Hepatocyte (in vitro differentiated cells): ENCODE measurements at regions not wholly inside any gene's neighbourhood (a gene's known extent, or its start where the extent isn't known, plus 50 kb on each side); places are given as distances from the start of the nearest gene placed in this dataset.

Source experiments
- DNase-seq: peaks from one replicate; pipeline ENCODE4 v3.0.0-alpha.2; 2016; ENCODE audit warnings: low spot score
- H2AFZ ChIP-seq: fragments of 200-600 bp; sonication (generic); 2 replicates; pipeline ENCODE4 v1.6.0; 2016; ENCODE audit warnings: antibody characterized with exemption, mild to moderate bottlenecking
- H3K27ac ChIP-seq: fragments of 200-600 bp; sonication (generic); 2 replicates; pipeline ENCODE4 v1.5.1; 2016; ENCODE audit warnings: mild to moderate bottlenecking
- H3K27me3 ChIP-seq: fragments of 200-600 bp; sonication (generic); 2 replicates; pipeline ENCODE4 v1.6.1; 2016
- H3K36me3 ChIP-seq: fragments of 200-600 bp; sonication (generic); replicated peaks from 2 replicates; pipeline ENCODE4 v1.5.1; 2016; ENCODE audit warnings: low read depth; ENCODE audit not compliant: insufficient read depth
- H3K4me1 ChIP-seq: fragments of 200-600 bp; sonication (generic); 2 replicates; pipeline ENCODE4 v1.5.1; 2016; ENCODE audit warnings: mild to moderate bottlenecking, moderate library complexity; ENCODE audit not compliant: insufficient read depth
- H3K4me2 ChIP-seq: fragments of 200-600 bp; sonication (generic); 2 replicates; pipeline ENCODE4 v1.6.0; 2016
- H3K4me3 ChIP-seq: fragments of 200-600 bp; sonication (generic); 2 replicates; pipeline ENCODE4 v1.5.1; 2016; ENCODE audit warnings: mild to moderate bottlenecking
- H3K79me2 ChIP-seq: fragments of 200-600 bp; sonication (generic); 2 replicates; pipeline ENCODE4 v1.6.0; 2017; ENCODE audit warnings: mild to moderate bottlenecking
- H3K9me2 ChIP-seq: fragments of 200-600 bp; sonication (generic); replicated peaks from 2 replicates; pipeline ENCODE4 v1.6.0; 2017; ENCODE audit warnings: mild to moderate bottlenecking; ENCODE audit not compliant: insufficient read depth
- H3K9me3 ChIP-seq: fragments of 200-600 bp; sonication (generic); 2 replicates; pipeline ENCODE4 v1.5.1; 2016; ENCODE audit warnings: low read depth, mild to moderate bottlenecking
- H4K20me1 ChIP-seq: fragments of 200-600 bp; sonication (generic); 2 replicates; pipeline ENCODE4 v1.6.0; 2016; ENCODE audit warnings: mild to moderate bottlenecking; ENCODE audit not compliant: insufficient read depth, poor library complexity, severe bottlenecking
- EZH2 ChIP-seq: fragments of 200-600 bp; sonication (generic); IDR thresholded peaks from 2 replicates; pipeline ENCODE4 v1.6.1; 2016; ENCODE audit warnings: antibody characterized with exemption, mild to moderate bottlenecking, borderline replicate concordance
- EZH2phosphoT487 ChIP-seq: fragments of 200-600 bp; sonication (generic); IDR thresholded peaks from one replicate; pipeline ENCODE4 v1.6.1; 2018; ENCODE audit warnings: antibody characterized with exemption, mild to moderate bottlenecking, low read depth, moderate library complexity; ENCODE audit not compliant: unreplicated experiment, severe bottlenecking
- WGBS: methylation state at CpG from one replicate; pipeline ENCODE4 v1.1.6; 2016; ENCODE audit warnings: low lambda C conversion rate; ENCODE audit errors: missing lambda C conversion rate; 5-methylcytosine and 5-hydroxymethylcytosine counted together
- TF ChIP-seq, protein P1 (sequence below): fragments of 200-600 bp; sonication (generic); IDR thresholded peaks from 2 replicates; pipeline ENCODE4 v1.5.1; 2016; ENCODE audit warnings: antibody characterized with exemption, mild to moderate bottlenecking; ENCODE audit not compliant: poor library complexity

DNA sequence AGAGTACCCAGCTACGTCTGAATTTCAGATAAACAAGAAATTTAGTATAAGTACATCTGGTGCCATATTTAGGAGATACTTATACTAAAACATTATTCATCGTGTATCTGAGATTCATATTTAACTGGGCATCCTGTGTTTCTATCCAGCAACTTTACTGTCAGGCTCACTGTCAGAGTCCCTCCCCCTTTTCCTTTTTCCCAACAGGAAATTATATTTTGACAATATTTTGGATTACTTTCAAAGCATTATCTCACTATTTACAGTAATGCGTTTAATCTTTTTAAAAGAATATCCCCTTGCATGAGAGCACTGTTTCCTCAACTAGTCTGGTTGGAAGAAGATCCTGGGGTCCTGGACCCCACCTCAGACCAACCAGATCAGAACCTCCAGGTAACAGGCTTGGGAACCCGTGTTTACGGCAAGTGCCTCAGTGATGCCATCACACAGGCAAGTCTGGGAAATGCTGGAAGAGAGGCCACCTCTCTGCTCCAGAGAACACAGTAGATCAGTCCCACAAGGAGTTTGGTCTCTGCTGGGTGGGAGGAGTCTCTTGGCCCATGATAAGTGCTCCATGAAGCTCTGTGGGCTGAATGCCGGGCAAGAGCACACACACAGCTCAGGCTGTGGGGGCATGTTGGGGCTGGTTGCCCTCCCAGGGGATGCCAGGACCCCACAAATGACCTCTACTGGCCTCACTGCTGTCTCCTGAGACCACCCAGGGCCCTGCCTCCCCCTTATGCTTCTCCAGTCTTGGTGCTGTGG is 84.2 kb upstream of the UXS1 start:
- Histone ChIP-seq H3K4me1 (no peaks in the 10 kb centered on the region), H3K79me2 (no peaks in the 10 kb centered on the region), H3K4me3 (no peak overlapping the region), H3K9me2 (no peaks in the 10 kb centered on the region), H3K27me3 (no peaks in the 10 kb centered on the region), H3K4me2 (no peak overlapping the region), H4K20me1 (no peaks in the 10 kb centered on the region), H2AFZ (no peak overlapping the region), H3K27ac (no peak overlapping the region), H3K36me3 (no peaks in the 10 kb centered on the region), H3K9me3 (no peaks in the 10 kb centered on the region)
- WGBS = 75% methylated on average over 6 of the region's 6 CpGs
- no peak for DNase-seq
- no peak for TF ChIP-seq EZH2phosphoT487
- no peak for TF ChIP-seq EZH2
- TF ChIP-seq, protein P1, sequence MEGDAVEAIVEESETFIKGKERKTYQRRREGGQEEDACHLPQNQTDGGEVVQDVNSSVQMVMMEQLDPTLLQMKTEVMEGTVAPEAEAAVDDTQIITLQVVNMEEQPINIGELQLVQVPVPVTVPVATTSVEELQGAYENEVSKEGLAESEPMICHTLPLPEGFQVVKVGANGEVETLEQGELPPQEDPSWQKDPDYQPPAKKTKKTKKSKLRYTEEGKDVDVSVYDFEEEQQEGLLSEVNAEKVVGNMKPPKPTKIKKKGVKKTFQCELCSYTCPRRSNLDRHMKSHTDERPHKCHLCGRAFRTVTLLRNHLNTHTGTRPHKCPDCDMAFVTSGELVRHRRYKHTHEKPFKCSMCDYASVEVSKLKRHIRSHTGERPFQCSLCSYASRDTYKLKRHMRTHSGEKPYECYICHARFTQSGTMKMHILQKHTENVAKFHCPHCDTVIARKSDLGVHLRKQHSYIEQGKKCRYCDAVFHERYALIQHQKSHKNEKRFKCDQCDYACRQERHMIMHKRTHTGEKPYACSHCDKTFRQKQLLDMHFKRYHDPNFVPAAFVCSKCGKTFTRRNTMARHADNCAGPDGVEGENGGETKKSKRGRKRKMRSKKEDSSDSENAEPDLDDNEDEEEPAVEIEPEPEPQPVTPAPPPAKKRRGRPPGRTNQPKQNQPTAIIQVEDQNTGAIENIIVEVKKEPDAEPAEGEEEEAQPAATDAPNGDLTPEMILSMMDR = no peak

- 97% methylated on average over 4 of the region's 4 CpGs for WGBS
- TF ChIP-seq, protein P1 = no peak
- TF ChIP-seq EZH2phosphoT487 = no peak
- TF ChIP-seq EZH2 = no peak
- no peaks in the 10 kb centered on the region for H3K79me2 ChIP-seq
Observed at GRCh38 chr2:106277426-106277825, 83.3 kb upstream of the UXS1 start.

DNA sequence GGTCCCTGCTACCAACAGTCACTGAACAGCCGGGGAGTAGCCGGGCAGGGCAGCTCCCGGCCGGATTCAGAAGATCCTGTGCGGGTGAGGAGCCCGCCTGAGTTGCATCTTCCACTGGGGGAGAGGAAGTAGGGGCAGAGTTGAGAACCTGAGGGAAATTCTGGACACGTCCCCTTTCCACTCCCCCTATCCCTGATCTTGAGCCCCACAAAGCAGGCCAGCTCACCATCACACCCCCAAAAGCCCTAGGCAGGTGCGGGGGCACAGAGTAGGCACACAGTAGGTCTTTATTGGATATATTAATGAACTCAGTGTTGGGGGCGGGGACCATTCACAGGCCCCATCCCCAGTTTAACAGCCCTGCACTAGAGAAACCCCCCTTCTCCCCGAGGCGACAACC is 81.9 kb upstream of the UXS1 start:
- Histone ChIP-seq H2AFZ (no peak overlapping the region), H3K4me1 (no peaks in the 10 kb centered on the region), H4K20me1 (no peaks in the 10 kb centered on the region), H3K36me3 (no peaks in the 10 kb centered on the region), H3K27ac (no peak overlapping the region), H3K4me3 (no peak overlapping the region), H3K9me3 (no peaks in the 10 kb centered on the region), H3K27me3 (no peaks in the 10 kb centered on the region), H3K79me2 (no peaks in the 10 kb centered on the region), H3K9me2 (no peaks in the 10 kb centered on the region), H3K4me2 (no peak overlapping the region)
- WGBS = 99% methylated on average over 11 of the region's 11 CpGs
- no peak for DNase-seq
- TF ChIP-seq, protein P1 = no peak
- TF ChIP-seq EZH2 (no peak), EZH2phosphoT487 (no peak)

More at GRCh38 chr2:106277426-106277825, 83.3 kb upstream of the UXS1 start:
- H3K36me3 ChIP-seq = no peaks in the 10 kb centered on the region
- H3K4me1 ChIP-seq = no peaks in the 10 kb centered on the region
- H3K9me3 ChIP-seq = no peaks in the 10 kb centered on the region
- no peak for DNase-seq
- no peak overlapping the region for H3K4me3 ChIP-seq
- no peaks in the 10 kb centered on the region for H3K27me3 ChIP-seq
- no peak overlapping the region for H3K27ac ChIP-seq
- no peak overlapping the region for H3K4me2 ChIP-seq
- no peak overlapping the region for H2AFZ ChIP-seq
- H3K9me2 ChIP-seq = no peaks in the 10 kb centered on the region
- H4K20me1 ChIP-seq = no peaks in the 10 kb centered on the region
